ENCODE measurements at regions not wholly inside any gene's neighbourhood (a gene's known extent, or its start where the extent isn't known, plus 50 kb on each side); places are given as distances from the start of the nearest gene placed in this dataset.

- no peak for ATAC-seq
- no peaks in the 10 kb centered on the region for H3K9me2 ChIP-seq (ENCODE audit: insufficient read depth)
- Mint-ChIP-seq H3K27me3 (ENCODE audit: insufficient read depth, low read depth, poor library complexity) (peaks cover 19% of the 10 kb centered on the region), H3K27ac (no peak overlapping the region), H3K4me1 (no peaks in the 10 kb centered on the region), H3K36me3 (ENCODE audit: low read depth) (peaks cover 20% of the 10 kb centered on the region), H3K9me3 (peaks cover 88% of the 10 kb centered on the region), H3K4me3 (no peak overlapping the region)
- no peaks in the 10 kb centered on the region for H3K4me1 ChIP-seq (ENCODE audit: insufficient read depth)
- no peak overlapping the region for H2AFZ ChIP-seq
- H3F3A ChIP-seq (replicated peaks; ENCODE audit: low read depth), result no peaks in the 10 kb centered on the region
- TF ChIP-seq CTCF (conservative IDR thresholded peaks at IDR 0.05; ENCODE audit: low read depth in 2 of 2), result no peak
- no peak for TF ChIP-seq NANOG (IDR thresholded peaks at IDR 0.05; ENCODE audit: borderline replicate concordance)
- no peak for TF ChIP-seq CREB1 (CRISPR knock-in tag; IDR thresholded peaks at IDR 0.05; ENCODE audit: low read depth)
- TF ChIP-seq JUNB (IDR thresholded peaks at IDR 0.05; ENCODE audit: unreplicated experiment), result no peak
- TF ChIP-seq ZNF114 (CRISPR knock-in tag; IDR thresholded peaks at IDR 0.05), result no peak
- TF ChIP-seq STAT1 (IDR thresholded peaks at IDR 0.05; ENCODE audit: unreplicated experiment), result no peak
- no peak for TF ChIP-seq EZH2phosphoT487 (IDR thresholded peaks at IDR 0.05; ENCODE audit: unreplicated experiment)
- no peak for TF ChIP-seq REST (IDR thresholded peaks at IDR 0.05; ENCODE audit: unreplicated experiment)
- TF ChIP-seq POLR2AphosphoS5 (IDR thresholded peaks at IDR 0.05; ENCODE audit: low read depth), result no peak
- TF ChIP-seq EZH2 (IDR thresholded peaks at IDR 0.05; ENCODE audit: low read depth, unreplicated experiment), result no peak
- TF ChIP-seq ZNF462 (CRISPR knock-in tag; IDR thresholded peaks at IDR 0.05), result no peak
- no peak for TF ChIP-seq ETS1 (IDR thresholded peaks at IDR 0.05)
- TF ChIP-seq ZNF331 (CRISPR knock-in tag; IDR thresholded peaks at IDR 0.05; ENCODE audit: low read depth), result no peak
- H3K4me3 ChIP-seq, result no peak overlapping the region
- no peaks in the 10 kb centered on the region for H3K27me3 ChIP-seq (ENCODE audit: insufficient read depth)
- no peak overlapping the region for H3K27ac ChIP-seq (ENCODE audit: low read depth)
- H3K4me2 ChIP-seq, result no peak overlapping the region
- DNase-seq (ENCODE audit: low spot score), result no peak
- no peaks in the 10 kb centered on the region for H4K20me1 ChIP-seq (replicated peaks; ENCODE audit: insufficient read depth)
- no peaks in the 10 kb centered on the region for H3K79me2 ChIP-seq (replicated peaks; ENCODE audit: insufficient read depth)
- H3K36me3 ChIP-seq (ENCODE audit: insufficient read depth), result no peaks in the 10 kb centered on the region
Observed at GRCh38 chr10:131020775-131021174, 290.7 kb downstream of the TCERG1L start.

Data from GM23338 (cell line).